ENCODE measurements at regions not wholly inside any gene's neighbourhood (a gene's known extent, or its start where the extent isn't known, plus 50 kb on each side); places are given as distances from the start of the nearest gene placed in this dataset.

- Histone ChIP-seq H3K4me1 (ENCODE audit: control insufficient read depth in 4 of 4, insufficient read depth in 4 of 4, low read length in 3 of 4) (peaks cover 2 to 13% (median 5%) of the 10 kb centered on the region in 4 donors), H3K36me3 (ENCODE audit: control insufficient read depth in 4 of 4, insufficient read depth in 3 of 4, low read depth in 1 of 4, low read length in 3 of 4) (no peaks in the 10 kb centered on the region), H3K4me3 (ENCODE audit: low read depth in 1 of 3, low read length in 3 of 3) (no peak overlapping the region), H3K9ac (ENCODE audit: low read depth in 1 of 2, low read length in 2 of 2) (no peak overlapping the region), H3K27ac (ENCODE audit: low read depth in 1 of 2, low read length in 2 of 2) (peak overlapping the region; percentile 5 to 53), H3K27me3 (ENCODE audit: control insufficient read depth in 4 of 4, insufficient read depth in 4 of 4, low read length in 3 of 4) (no peaks in the 10 kb centered on the region), H3K9me3 (ENCODE audit: control insufficient read depth in 4 of 4, low read length in 3 of 4) (no peaks in the 10 kb centered on the region)
- TF ChIP-seq HNF4A (conservative IDR thresholded peaks at IDR 0.05) (no peak), NR2F2 (IDR thresholded peaks at IDR 0.05) (no peak), TAF1 (conservative IDR thresholded peaks at IDR 0.05) (no peak), MAX (IDR thresholded peaks at IDR 0.05) (no peak), HNF4G (IDR thresholded peaks at IDR 0.05) (no peak), FOXA2 (IDR thresholded peaks at IDR 0.05) (no peak), EGR1 (IDR thresholded peaks at IDR 0.05; ENCODE audit: low read depth in 2 of 2) (no peak), FOXA1 (IDR thresholded peaks at IDR 0.05) (no peak), SP1 (IDR thresholded peaks at IDR 0.05) (no peak), YY1 (IDR thresholded peaks at IDR 0.05) (no peak), GABPA (IDR thresholded peaks at IDR 0.05 in 1 of 2, conservative IDR thresholded peaks at IDR 0.05 in 1 of 2) (no peak)
- TF ChIP-seq, protein P1, sequence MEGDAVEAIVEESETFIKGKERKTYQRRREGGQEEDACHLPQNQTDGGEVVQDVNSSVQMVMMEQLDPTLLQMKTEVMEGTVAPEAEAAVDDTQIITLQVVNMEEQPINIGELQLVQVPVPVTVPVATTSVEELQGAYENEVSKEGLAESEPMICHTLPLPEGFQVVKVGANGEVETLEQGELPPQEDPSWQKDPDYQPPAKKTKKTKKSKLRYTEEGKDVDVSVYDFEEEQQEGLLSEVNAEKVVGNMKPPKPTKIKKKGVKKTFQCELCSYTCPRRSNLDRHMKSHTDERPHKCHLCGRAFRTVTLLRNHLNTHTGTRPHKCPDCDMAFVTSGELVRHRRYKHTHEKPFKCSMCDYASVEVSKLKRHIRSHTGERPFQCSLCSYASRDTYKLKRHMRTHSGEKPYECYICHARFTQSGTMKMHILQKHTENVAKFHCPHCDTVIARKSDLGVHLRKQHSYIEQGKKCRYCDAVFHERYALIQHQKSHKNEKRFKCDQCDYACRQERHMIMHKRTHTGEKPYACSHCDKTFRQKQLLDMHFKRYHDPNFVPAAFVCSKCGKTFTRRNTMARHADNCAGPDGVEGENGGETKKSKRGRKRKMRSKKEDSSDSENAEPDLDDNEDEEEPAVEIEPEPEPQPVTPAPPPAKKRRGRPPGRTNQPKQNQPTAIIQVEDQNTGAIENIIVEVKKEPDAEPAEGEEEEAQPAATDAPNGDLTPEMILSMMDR (IDR thresholded peaks at IDR 0.05; ENCODE audit: low read depth, low read length, missing input control) = no peak
- TF ChIP-seq, protein P2, sequence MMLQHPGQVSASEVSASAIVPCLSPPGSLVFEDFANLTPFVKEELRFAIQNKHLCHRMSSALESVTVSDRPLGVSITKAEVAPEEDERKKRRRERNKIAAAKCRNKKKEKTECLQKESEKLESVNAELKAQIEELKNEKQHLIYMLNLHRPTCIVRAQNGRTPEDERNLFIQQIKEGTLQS (IDR thresholded peaks at IDR 0.05) = no peak
- TF ChIP-seq, protein P3, sequence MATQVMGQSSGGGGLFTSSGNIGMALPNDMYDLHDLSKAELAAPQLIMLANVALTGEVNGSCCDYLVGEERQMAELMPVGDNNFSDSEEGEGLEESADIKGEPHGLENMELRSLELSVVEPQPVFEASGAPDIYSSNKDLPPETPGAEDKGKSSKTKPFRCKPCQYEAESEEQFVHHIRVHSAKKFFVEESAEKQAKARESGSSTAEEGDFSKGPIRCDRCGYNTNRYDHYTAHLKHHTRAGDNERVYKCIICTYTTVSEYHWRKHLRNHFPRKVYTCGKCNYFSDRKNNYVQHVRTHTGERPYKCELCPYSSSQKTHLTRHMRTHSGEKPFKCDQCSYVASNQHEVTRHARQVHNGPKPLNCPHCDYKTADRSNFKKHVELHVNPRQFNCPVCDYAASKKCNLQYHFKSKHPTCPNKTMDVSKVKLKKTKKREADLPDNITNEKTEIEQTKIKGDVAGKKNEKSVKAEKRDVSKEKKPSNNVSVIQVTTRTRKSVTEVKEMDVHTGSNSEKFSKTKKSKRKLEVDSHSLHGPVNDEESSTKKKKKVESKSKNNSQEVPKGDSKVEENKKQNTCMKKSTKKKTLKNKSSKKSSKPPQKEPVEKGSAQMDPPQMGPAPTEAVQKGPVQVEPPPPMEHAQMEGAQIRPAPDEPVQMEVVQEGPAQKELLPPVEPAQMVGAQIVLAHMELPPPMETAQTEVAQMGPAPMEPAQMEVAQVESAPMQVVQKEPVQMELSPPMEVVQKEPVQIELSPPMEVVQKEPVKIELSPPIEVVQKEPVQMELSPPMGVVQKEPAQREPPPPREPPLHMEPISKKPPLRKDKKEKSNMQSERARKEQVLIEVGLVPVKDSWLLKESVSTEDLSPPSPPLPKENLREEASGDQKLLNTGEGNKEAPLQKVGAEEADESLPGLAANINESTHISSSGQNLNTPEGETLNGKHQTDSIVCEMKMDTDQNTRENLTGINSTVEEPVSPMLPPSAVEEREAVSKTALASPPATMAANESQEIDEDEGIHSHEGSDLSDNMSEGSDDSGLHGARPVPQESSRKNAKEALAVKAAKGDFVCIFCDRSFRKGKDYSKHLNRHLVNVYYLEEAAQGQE (IDR thresholded peaks at IDR 0.05) = no peak
- WGBS = 79% methylated on average over 21 of the region's 21 CpGs
- DNase-seq (ENCODE audit: low spot score) = no peak
These were observed 92.5 kb downstream of the ZFP36L2 start for GRCh38 chr2:43133708-43134570.

DNA sequence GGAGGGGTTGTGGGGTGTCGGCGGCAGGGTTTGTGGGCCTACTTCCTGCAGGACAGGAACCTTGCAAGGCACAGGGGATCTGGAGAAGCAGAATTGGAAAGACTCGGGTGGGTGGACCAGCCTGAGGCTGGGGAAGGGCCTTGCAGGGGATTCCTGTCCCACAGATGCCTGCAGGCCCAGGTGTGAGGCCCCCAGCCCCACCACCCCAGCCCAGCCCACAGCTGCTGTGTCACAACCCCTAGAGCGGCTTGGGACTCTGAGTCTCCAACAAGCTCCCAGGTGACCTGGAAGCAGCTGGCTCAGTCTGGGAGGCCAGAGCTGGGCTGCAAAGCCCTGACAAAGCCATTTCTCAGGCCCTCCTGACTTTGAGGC lies 93.1 kb downstream of the ZFP36L2 start:
- Histone ChIP-seq H3K36me3 (ENCODE audit: control insufficient read depth in 4 of 4, insufficient read depth in 3 of 4, low read depth in 1 of 4, low read length in 3 of 4) (no peaks in the 10 kb centered on the region), H3K27ac (ENCODE audit: low read depth in 1 of 2, low read length in 2 of 2) (peak overlapping the region; percentile 5 to 53), H3K4me1 (ENCODE audit: control insufficient read depth in 4 of 4, insufficient read depth in 4 of 4, low read length in 3 of 4) (peaks cover 2 to 14% (median 5%) of the 10 kb centered on the region in 4 donors), H3K9ac (ENCODE audit: low read depth in 1 of 2, low read length in 2 of 2) (no peak overlapping the region), H3K9me3 (ENCODE audit: control insufficient read depth in 4 of 4, low read length in 3 of 4) (no peaks in the 10 kb centered on the region), H3K27me3 (ENCODE audit: control insufficient read depth in 4 of 4, insufficient read depth in 4 of 4, low read length in 3 of 4) (no peaks in the 10 kb centered on the region), H3K4me3 (ENCODE audit: low read depth in 1 of 3, low read length in 3 of 3) (no peak overlapping the region)
- WGBS = 75% methylated on average over 4 of the region's 4 CpGs
- DNase-seq (ENCODE audit: low spot score) = no peak
- TF ChIP-seq GABPA (IDR thresholded peaks at IDR 0.05 in 1 of 2, conservative IDR thresholded peaks at IDR 0.05 in 1 of 2) (no peak), YY1 (IDR thresholded peaks at IDR 0.05) (no peak), RAD21 (IDR thresholded peaks at IDR 0.05) (no peak), HNF4A (conservative IDR thresholded peaks at IDR 0.05) (no peak), FOXA1 (IDR thresholded peaks at IDR 0.05) (no peak), JUND (IDR thresholded peaks at IDR 0.05) (no peak), FOXA2 (IDR thresholded peaks at IDR 0.05) (no peak), MAX (IDR thresholded peaks at IDR 0.05) (no peak), NR2F2 (IDR thresholded peaks at IDR 0.05) (no peak), EGR1 (IDR thresholded peaks at IDR 0.05; ENCODE audit: low read depth in 2 of 2) (no peak), TAF1 (conservative IDR thresholded peaks at IDR 0.05) (no peak), HNF4G (IDR thresholded peaks at IDR 0.05) (no peak)
- TF ChIP-seq, protein P4, sequence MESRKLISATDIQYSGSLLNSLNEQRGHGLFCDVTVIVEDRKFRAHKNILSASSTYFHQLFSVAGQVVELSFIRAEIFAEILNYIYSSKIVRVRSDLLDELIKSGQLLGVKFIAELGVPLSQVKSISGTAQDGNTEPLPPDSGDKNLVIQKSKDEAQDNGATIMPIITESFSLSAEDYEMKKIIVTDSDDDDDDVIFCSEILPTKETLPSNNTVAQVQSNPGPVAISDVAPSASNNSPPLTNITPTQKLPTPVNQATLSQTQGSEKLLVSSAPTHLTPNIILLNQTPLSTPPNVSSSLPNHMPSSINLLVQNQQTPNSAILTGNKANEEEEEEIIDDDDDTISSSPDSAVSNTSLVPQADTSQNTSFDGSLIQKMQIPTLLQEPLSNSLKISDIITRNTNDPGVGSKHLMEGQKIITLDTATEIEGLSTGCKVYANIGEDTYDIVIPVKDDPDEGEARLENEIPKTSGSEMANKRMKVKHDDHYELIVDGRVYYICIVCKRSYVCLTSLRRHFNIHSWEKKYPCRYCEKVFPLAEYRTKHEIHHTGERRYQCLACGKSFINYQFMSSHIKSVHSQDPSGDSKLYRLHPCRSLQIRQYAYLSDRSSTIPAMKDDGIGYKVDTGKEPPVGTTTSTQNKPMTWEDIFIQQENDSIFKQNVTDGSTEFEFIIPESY (IDR thresholded peaks at IDR 0.05) = no peak
- TF ChIP-seq, protein P1 (IDR thresholded peaks at IDR 0.05; ENCODE audit: low read depth, low read length, missing input control) = no peak
- TF ChIP-seq, protein P2 (IDR thresholded peaks at IDR 0.05) = no peak

Measured in liver (tissue), 8 donors.